ENCODE measurements at regions not wholly inside any gene's neighbourhood (a gene's known extent, or its start where the extent isn't known, plus 50 kb on each side); places are given as distances from the start of the nearest gene placed in this dataset.

DNA sequence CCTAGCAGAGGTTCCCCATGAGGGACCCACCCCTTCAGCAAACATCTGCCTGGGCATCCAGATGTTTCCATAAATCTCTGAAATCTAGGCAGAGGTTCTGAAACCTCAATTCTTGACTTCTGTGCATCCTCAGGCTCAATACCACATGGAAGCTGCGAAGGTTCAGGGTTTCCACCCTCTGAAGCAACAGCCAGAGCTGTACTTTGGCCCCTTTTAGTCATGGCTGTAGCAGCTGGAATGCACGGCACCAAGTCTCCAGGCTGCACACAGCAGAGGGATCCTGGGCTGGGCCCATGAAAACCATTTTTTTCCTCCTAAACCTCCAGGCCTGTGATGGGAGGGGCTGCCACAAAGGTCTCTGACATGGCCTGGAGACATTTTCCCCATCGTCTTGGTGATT is 93.0 kb upstream of the FIGN start:
- TF ChIP-seq POLR2A (IDR thresholded peaks at IDR 0.05) = no peak
- TF ChIP-seq, protein P1, sequence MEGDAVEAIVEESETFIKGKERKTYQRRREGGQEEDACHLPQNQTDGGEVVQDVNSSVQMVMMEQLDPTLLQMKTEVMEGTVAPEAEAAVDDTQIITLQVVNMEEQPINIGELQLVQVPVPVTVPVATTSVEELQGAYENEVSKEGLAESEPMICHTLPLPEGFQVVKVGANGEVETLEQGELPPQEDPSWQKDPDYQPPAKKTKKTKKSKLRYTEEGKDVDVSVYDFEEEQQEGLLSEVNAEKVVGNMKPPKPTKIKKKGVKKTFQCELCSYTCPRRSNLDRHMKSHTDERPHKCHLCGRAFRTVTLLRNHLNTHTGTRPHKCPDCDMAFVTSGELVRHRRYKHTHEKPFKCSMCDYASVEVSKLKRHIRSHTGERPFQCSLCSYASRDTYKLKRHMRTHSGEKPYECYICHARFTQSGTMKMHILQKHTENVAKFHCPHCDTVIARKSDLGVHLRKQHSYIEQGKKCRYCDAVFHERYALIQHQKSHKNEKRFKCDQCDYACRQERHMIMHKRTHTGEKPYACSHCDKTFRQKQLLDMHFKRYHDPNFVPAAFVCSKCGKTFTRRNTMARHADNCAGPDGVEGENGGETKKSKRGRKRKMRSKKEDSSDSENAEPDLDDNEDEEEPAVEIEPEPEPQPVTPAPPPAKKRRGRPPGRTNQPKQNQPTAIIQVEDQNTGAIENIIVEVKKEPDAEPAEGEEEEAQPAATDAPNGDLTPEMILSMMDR (IDR thresholded peaks at IDR 0.05 in 8 of 11, conservative IDR thresholded peaks at IDR 0.05 in 3 of 11) = no peak

All from spleen (tissue), 7 donors.